ENCODE measurements at regions not wholly inside any gene's neighbourhood (a gene's known extent, or its start where the extent isn't known, plus 50 kb on each side); places are given as distances from the start of the nearest gene placed in this dataset.

- no peak overlapping the region for H3K4me3 ChIP-seq (ENCODE audit: low read depth, low read length)
- TF ChIP-seq, protein P1, sequence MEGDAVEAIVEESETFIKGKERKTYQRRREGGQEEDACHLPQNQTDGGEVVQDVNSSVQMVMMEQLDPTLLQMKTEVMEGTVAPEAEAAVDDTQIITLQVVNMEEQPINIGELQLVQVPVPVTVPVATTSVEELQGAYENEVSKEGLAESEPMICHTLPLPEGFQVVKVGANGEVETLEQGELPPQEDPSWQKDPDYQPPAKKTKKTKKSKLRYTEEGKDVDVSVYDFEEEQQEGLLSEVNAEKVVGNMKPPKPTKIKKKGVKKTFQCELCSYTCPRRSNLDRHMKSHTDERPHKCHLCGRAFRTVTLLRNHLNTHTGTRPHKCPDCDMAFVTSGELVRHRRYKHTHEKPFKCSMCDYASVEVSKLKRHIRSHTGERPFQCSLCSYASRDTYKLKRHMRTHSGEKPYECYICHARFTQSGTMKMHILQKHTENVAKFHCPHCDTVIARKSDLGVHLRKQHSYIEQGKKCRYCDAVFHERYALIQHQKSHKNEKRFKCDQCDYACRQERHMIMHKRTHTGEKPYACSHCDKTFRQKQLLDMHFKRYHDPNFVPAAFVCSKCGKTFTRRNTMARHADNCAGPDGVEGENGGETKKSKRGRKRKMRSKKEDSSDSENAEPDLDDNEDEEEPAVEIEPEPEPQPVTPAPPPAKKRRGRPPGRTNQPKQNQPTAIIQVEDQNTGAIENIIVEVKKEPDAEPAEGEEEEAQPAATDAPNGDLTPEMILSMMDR (conservative IDR thresholded peaks at IDR 0.05; ENCODE audit: low read depth, low read length) = no peak
- no peak for DNase-seq (ENCODE audit: low read depth)
Observed at GRCh38 chr1:87926921-87927320, 598.2 kb downstream of the LMO4 start.

GRCh38 chr1:87927391-87928280 is 599.0 kb downstream of the LMO4 start:
- TF ChIP-seq, protein P1 (conservative IDR thresholded peaks at IDR 0.05; ENCODE audit: low read depth, low read length) = no peak

GRCh38 chr1:87928623-87929022 is 599.9 kb downstream of the LMO4 start:
- no peak for DNase-seq (ENCODE audit: low read depth)
- TF ChIP-seq, protein P1 (conservative IDR thresholded peaks at IDR 0.05; ENCODE audit: low read depth, low read length) = no peak
- no peak overlapping the region for H3K4me3 ChIP-seq (ENCODE audit: low read depth, low read length)

More at GRCh38 chr1:87927391-87928280, 599.0 kb downstream of the LMO4 start:
- DNase-seq (ENCODE audit: low read depth) = no peak
- H3K4me3 ChIP-seq (ENCODE audit: low read depth, low read length) = no peak overlapping the region

- no peak for DNase-seq (ENCODE audit: low read depth)
- TF ChIP-seq, protein P1 (conservative IDR thresholded peaks at IDR 0.05; ENCODE audit: low read depth, low read length) = no peak
- no peak overlapping the region for H3K4me3 ChIP-seq (ENCODE audit: low read depth, low read length)
Observed at GRCh38 chr1:87929906-87930305, 601.2 kb downstream of the LMO4 start.

GRCh38 chr1:87930796-87931195 is 602.1 kb downstream of the LMO4 start:
- DNase-seq (ENCODE audit: low read depth) = no peak
- H3K4me3 ChIP-seq (ENCODE audit: low read depth, low read length) = no peak overlapping the region
- TF ChIP-seq, protein P1 (conservative IDR thresholded peaks at IDR 0.05; ENCODE audit: low read depth, low read length) = no peak

DNA sequence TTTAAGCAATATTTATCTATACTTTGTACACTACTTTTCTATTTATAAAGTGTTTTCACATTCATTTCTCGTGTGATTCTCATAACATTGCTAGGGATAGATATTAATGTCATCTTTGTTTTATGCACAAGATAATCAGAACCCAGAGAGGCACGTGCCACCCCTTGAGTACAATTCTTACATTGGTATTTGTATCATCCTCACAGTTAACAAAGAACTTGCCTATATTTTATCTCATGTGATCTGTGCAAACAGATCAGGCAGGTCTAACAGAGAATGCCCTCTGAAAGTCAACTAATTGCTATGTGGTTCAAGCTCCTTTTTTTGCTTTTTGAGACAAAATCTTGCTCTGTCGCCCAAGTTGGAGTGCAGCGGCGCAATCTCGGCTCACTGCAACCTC is 604.5 kb downstream of the LMO4 start:
- H3K4me3 ChIP-seq (ENCODE audit: low read depth, low read length) = no peak overlapping the region
- TF ChIP-seq, protein P1 (conservative IDR thresholded peaks at IDR 0.05; ENCODE audit: low read depth, low read length) = no peak
- no peak for DNase-seq (ENCODE audit: low read depth)

DNA sequence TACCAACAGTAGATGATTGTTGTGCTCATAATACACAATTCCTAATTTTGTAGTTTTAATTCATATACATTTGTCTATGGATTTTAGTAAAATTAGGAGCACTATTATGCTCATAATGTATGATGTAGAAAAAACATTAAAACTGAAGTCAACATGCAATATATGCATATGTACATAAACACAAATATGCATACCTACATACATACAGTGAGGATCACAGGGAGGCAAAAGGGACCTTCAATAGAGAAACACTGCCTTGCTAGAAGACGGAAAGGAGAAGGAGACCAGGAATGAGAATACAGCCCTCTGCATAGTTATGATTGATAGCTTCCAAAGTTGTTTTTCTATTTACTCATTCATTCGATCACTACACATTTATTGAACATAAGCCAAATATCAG is 606.5 kb downstream of the LMO4 start:
- no peak for DNase-seq (ENCODE audit: low read depth)
- TF ChIP-seq, protein P1 (conservative IDR thresholded peaks at IDR 0.05; ENCODE audit: low read depth, low read length) = no peak
- H3K4me3 ChIP-seq (ENCODE audit: low read depth, low read length) = no peak overlapping the region
